SK-N-SH (cell line): ENCODE measurements at regions not wholly inside any gene's neighbourhood (a gene's known extent, or its start where the extent isn't known, plus 50 kb on each side); places are given as distances from the start of the nearest gene placed in this dataset.

ENCODE experiments used
- CTCF ChIA-PET: fragments of 300-600, 350-600 bp; formaldehyde crosslinking; extraction: SDS; loops from one replicate; lab custom pipeline; 2021; lab: Yijun Ruan, JAX
- POLR2A ChIA-PET: fragments of 350-600 bp; sonication (Branson Sonifier 250); formaldehyde crosslinking; extraction: SDS; loops from one replicate; lab custom pipeline; 2020; ENCODE audit warnings: antibody characterized with exemption, inconsistent platforms; lab: Yijun Ruan, JAX
- DNase-seq: peaks from one replicate; pipeline ENCODE4 v3.0.0; 2012
- H2AFZ ChIP-seq: fragments of 200-600 bp; sonication (generic); 2 replicates; pipeline ENCODE4 v1.8.1; 2016; ENCODE audit warnings: antibody characterized with exemption, mild to moderate bottlenecking, low read depth
- H3F3A ChIP-seq: fragments of 200-600 bp; sonication (generic); replicated peaks from 2 replicates; pipeline ENCODE3; 2016; ENCODE audit warnings: antibody characterized with exemption, mild to moderate bottlenecking; ENCODE audit not compliant: insufficient read depth
- H3K27ac ChIP-seq, 2 experiments: fragments of 200-500 bp in 1 of 2; fragments of 200-600 bp in 1 of 2; sonication (Bioruptor generic) in 1 of 2; sonication (generic), shearing (Covaris generic) in 1 of 2; 2 replicates each; pipeline versions ENCODE4 v1.5.1 to v1.6.1; 2014 to 2016; ENCODE audit warnings: low read depth in 2 of 2, inconsistent platforms in 1 of 2, low read length in 1 of 2, mild to moderate bottlenecking in 1 of 2, mixed read lengths in 1 of 2
- H3K27me3 ChIP-seq: fragments of 200-600 bp; sonication (generic), shearing (Covaris generic); 2 replicates; pipeline ENCODE4 v1.6.1; 2016; ENCODE audit warnings: mixed run types; ENCODE audit not compliant: insufficient read depth
- H3K36me3 ChIP-seq, 2 experiments: fragments of 200-500 bp in 1 of 2; fragments of 200-600 bp in 1 of 2; sonication (Bioruptor generic) in 1 of 2; sonication (generic) in 1 of 2; replicated peaks in 1 of 2; 2 replicates each; pipeline versions ENCODE3 to v1.5.1; 2014 to 2016; ENCODE audit warnings: low read length in 1 of 2, mild to moderate bottlenecking in 1 of 2; ENCODE audit not compliant: insufficient read depth in 2 of 2, control insufficient read depth in 1 of 2
- H3K4me1 ChIP-seq, 2 experiments: fragments of 200-500 bp in 1 of 2; fragments of 200-600 bp in 1 of 2; sonication (Bioruptor generic) in 1 of 2; sonication (generic), shearing (Covaris generic) in 1 of 2; 2 replicates each; pipeline versions ENCODE4 v1.5.1 to v1.6.1; 2014 to 2016; ENCODE audit warnings: low read depth in 1 of 2, low read length in 1 of 2, mixed run types in 1 of 2; ENCODE audit not compliant: insufficient read depth in 2 of 2, control insufficient read depth in 1 of 2
- H3K4me2 ChIP-seq: fragments of 200-600 bp; sonication (generic), shearing (Covaris generic); 2 replicates; pipeline ENCODE4 v1.6.1; 2017; ENCODE audit warnings: mixed run types
- H3K4me3 ChIP-seq, 2 experiments: fragments of 200-500 bp in 1 of 2; fragments of 200-600 bp in 1 of 2; sonication (Bioruptor generic) in 1 of 2; sonication (generic), shearing (Covaris generic) in 1 of 2; 2 replicates each; pipeline versions ENCODE4 v1.5.1 to v1.8.1; 2014 to 2016; ENCODE audit warnings: low read depth in 2 of 2, inconsistent platforms in 1 of 2, low read length in 1 of 2, mild to moderate bottlenecking in 1 of 2, mixed read lengths in 1 of 2, moderate library complexity in 1 of 2
- H3K79me2 ChIP-seq: fragments of 200-600 bp; sonication (generic); 2 replicates; pipeline ENCODE4 v1.8.1; 2017; ENCODE audit warnings: mild to moderate bottlenecking; ENCODE audit not compliant: insufficient read depth
- H3K9ac ChIP-seq: fragments of 200-600 bp; sonication (generic); 2 replicates; pipeline ENCODE4 v1.6.1; 2017; ENCODE audit warnings: mixed run types
- H3K9me2 ChIP-seq: fragments of 200-600 bp; sonication (generic); 2 replicates; pipeline ENCODE4 v1.6.1; 2017; ENCODE audit warnings: mixed run types
- H3K9me3 ChIP-seq: fragments of 200-600 bp; sonication (generic); 2 replicates; pipeline ENCODE4 v1.6.1; 2017; ENCODE audit warnings: mixed run types, mild to moderate bottlenecking, moderate library complexity
- H4K20me1 ChIP-seq: fragments of 200-600 bp; sonication (generic); 2 replicates; pipeline ENCODE4 v1.6.1; 2017; ENCODE audit warnings: mild to moderate bottlenecking, mixed run types; ENCODE audit not compliant: insufficient read depth
- CHD2 ChIP-seq: fragments of 150-350 bp; IDR thresholded peaks from 2 replicates; pipeline ENCODE4 v1.6.1; 2018; ENCODE audit warnings: low read length; ENCODE audit not compliant: partially characterized antibody
- CTCF ChIP-seq: fragments of 200-600 bp; sonication (generic); IDR thresholded peaks from 2 replicates; pipeline ENCODE4 v1.6.1; 2017; ENCODE audit warnings: antibody characterized with exemption, mild to moderate bottlenecking, moderate library complexity
- ELF1 ChIP-seq: IDR thresholded peaks from 2 replicates; pipeline ENCODE4 v1.4.0; 2012
- EP300 ChIP-seq, 2 experiments: IDR thresholded peaks; 2 replicates each; pipeline versions ENCODE4 v1.4.0 to v1.6.1; 2012; ENCODE audit warnings: borderline replicate concordance in 1 of 2, low read depth in 1 of 2, low read length in 1 of 2
- GABPA ChIP-seq: IDR thresholded peaks from 2 replicates; pipeline ENCODE4 v1.4.0; 2012; ENCODE audit warnings: low read depth, mild to moderate bottlenecking
- MEF2A ChIP-seq: IDR thresholded peaks from 2 replicates; pipeline ENCODE4 v1.4.0; 2012; ENCODE audit warnings: low read depth, borderline replicate concordance
- NRF1 ChIP-seq: IDR thresholded peaks from 2 replicates; pipeline ENCODE4 v1.6.1; 2012; ENCODE audit warnings: low read depth, mild to moderate bottlenecking, low read length
- PBX3 ChIP-seq: IDR thresholded peaks from 2 replicates; pipeline ENCODE4; 2012
- RFX5 ChIP-seq: IDR thresholded peaks from 2 replicates; pipeline ENCODE4 v1.6.1; 2012; ENCODE audit warnings: mild to moderate bottlenecking, improper control_type of control experiment, low read length
- RXRA ChIP-seq: IDR thresholded peaks from 2 replicates; pipeline ENCODE4 v1.4.0; 2012; ENCODE audit warnings: low read depth, mild to moderate bottlenecking, borderline replicate concordance
- TAF1 ChIP-seq: IDR thresholded peaks from 2 replicates; pipeline ENCODE4 v1.6.1; 2012; ENCODE audit warnings: low read depth, mild to moderate bottlenecking, low read length, moderate library complexity, borderline replicate concordance
- TEAD4 ChIP-seq: IDR thresholded peaks from 2 replicates; pipeline ENCODE4 v1.4.0; 2012; ENCODE audit warnings: mild to moderate bottlenecking, borderline replicate concordance; ENCODE audit not compliant: insufficient read depth
- USF2 ChIP-seq: fragments of 150-350 bp; IDR thresholded peaks from 2 replicates; pipeline ENCODE4 v1.6.1; 2017; ENCODE audit warnings: antibody characterized with exemption, low read length, low read depth, borderline replicate concordance
- TF ChIP-seq, protein P1 (sequence below): fragments of 150-350 bp; IDR thresholded peaks from 2 replicates; pipeline ENCODE4 v1.6.1; 2016; ENCODE audit warnings: mild to moderate bottlenecking, low read depth, low read length
- TF ChIP-seq, protein P2 (sequence below): IDR thresholded peaks from 2 replicates; pipeline ENCODE4 v1.4.0; 2012; ENCODE audit warnings: low read depth

DNA sequence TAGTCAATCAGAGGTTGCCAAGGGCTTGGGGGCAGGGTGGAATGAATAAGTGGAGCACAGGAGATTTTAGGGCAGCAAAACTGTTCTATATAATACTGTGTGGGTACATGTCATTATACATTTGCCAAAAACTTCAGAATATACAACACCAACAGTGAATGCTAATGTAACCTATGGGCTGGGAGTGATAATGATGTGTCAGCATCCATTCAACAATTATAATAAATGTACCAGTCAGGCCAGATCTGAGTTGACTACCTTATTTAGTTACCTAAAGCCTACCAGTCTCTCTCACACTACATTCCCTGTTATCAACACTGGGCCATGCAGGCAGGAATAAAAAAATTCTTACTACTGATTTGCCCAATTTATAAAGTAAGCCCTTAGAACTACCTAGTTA is 884.5 kb downstream of the TLE1 start:
- TF ChIP-seq RFX5 (no peak), PBX3 (no peak), TAF1 (no peak), USF2 (no peak), CHD2 (no peak), ELF1 (no peak), EP300 (IDR thresholded peaks at IDR 0.05; ENCODE audit: borderline replicate concordance in 1 of 2, low read depth in 1 of 2, low read length in 1 of 2) (no peak), MEF2A (no peak), GABPA (no peak), NRF1 (no peak), TEAD4 (no peak), RXRA (no peak), CTCF (no peak)
- TF ChIP-seq, protein P1, sequence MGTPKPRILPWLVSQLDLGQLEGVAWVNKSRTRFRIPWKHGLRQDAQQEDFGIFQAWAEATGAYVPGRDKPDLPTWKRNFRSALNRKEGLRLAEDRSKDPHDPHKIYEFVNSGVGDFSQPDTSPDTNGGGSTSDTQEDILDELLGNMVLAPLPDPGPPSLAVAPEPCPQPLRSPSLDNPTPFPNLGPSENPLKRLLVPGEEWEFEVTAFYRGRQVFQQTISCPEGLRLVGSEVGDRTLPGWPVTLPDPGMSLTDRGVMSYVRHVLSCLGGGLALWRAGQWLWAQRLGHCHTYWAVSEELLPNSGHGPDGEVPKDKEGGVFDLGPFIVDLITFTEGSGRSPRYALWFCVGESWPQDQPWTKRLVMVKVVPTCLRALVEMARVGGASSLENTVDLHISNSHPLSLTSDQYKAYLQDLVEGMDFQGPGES: no peak
- TF ChIP-seq, protein P2, sequence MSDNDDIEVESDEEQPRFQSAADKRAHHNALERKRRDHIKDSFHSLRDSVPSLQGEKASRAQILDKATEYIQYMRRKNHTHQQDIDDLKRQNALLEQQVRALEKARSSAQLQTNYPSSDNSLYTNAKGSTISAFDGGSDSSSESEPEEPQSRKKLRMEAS: no peak
- Histone ChIP-seq H3F3A (no peaks in the 10 kb centered on the region), H3K27me3 (no peaks in the 10 kb centered on the region), H3K27ac (no peak overlapping the region), H2AFZ (no peak overlapping the region), H3K9me2 (no peaks in the 10 kb centered on the region), H3K79me2 (no peaks in the 10 kb centered on the region), H3K4me1 (no peaks in the 10 kb centered on the region), H3K9ac (no peak overlapping the region), H3K9me3 (no peaks in the 10 kb centered on the region; the same call in 1 of the 2 replicates), H3K36me3 (no peaks in the 10 kb centered on the region), H4K20me1 (no peaks in the 10 kb centered on the region), H3K4me3 (no peak overlapping the region), H3K4me2 (no peak overlapping the region)
- CTCF ChIA-PET: no interaction called here
- POLR2A ChIA-PET: no interaction called here
- DNase-seq: no peak
